Heart left ventricle (tissue), 16 donors: ENCODE measurements at regions not wholly inside any gene's neighbourhood (a gene's known extent, or its start where the extent isn't known, plus 50 kb on each side); places are given as distances from the start of the nearest gene placed in this dataset.

Experiments
- ATAC-seq, 4 donors: fragments of 200-7000 bp; cut with Tn5 transposase; one replicate each; pipeline ENCODE4 v1.9.1; 2020 to 2022; ENCODE audit warnings: moderate library complexity in 4 of 4, mild to moderate bottlenecking in 3 of 4, moderate number of reproducible peaks in 1 of 4
- DNase-seq, 5 donors: peaks; one replicate each; pipeline ENCODE4 v3.0.0-alpha.2; 2020
- H3K27ac ChIP-seq, 12 donors: fragments of 200-600 bp; sonication (generic) in 4 of 12; one replicate each; pipeline versions ENCODE4 v1.5.0 to v1.8.0; 2016 to 2022; ENCODE audit warnings: mild to moderate bottlenecking in 2 of 12
- H3K27me3 ChIP-seq, 9 donors: fragments of 200-600 bp; sonication (generic) in 2 of 9; one replicate each; pipeline versions ENCODE4 v1.5.1 to v1.8.0; 2016 to 2022; ENCODE audit warnings: mild to moderate bottlenecking in 3 of 9
- H3K36me3 ChIP-seq, 9 donors: fragments of 200-600 bp; sonication (generic) in 2 of 9; one replicate each; pipeline versions ENCODE4 v1.5.0 to v1.8.0; 2018 to 2022; ENCODE audit warnings: mild to moderate bottlenecking in 2 of 9
- H3K4me1 ChIP-seq, 12 donors: fragments of 200-600 bp; sonication (generic) in 4 of 12; one replicate each; pipeline versions ENCODE4 v1.5.0 to v1.8.0; 2016 to 2022; ENCODE audit warnings: mild to moderate bottlenecking in 3 of 12
- H3K4me3 ChIP-seq, 12 donors: fragments of 200-600 bp; sonication (generic) in 4 of 12; one replicate each; pipeline versions ENCODE4 v1.5.0 to v1.8.0; 2017 to 2022; ENCODE audit warnings: mild to moderate bottlenecking in 9 of 12, moderate library complexity in 4 of 12
- H3K9me3 ChIP-seq, 12 donors: fragments of 200-600 bp; sonication (generic) in 4 of 12; one replicate each; pipeline versions ENCODE4 v1.5.0 to v1.8.0; 2016 to 2022; ENCODE audit warnings: mild to moderate bottlenecking in 1 of 12
- CTCF ChIP-seq, 12 donors: fragments of 200-600 bp; sonication (generic) in 4 of 12; IDR thresholded peaks; one replicate each; pipeline versions ENCODE4 v1.5.0 to v1.8.0; 2018 to 2022; ENCODE audit warnings: antibody characterized with exemption in 12 of 12, mild to moderate bottlenecking in 5 of 12
- POLR2A ChIP-seq, 2 donors: fragments of 450-650 bp; IDR thresholded peaks; one replicate each; pipeline ENCODE4 v1.6.1; 2017; ENCODE audit warnings: antibody characterized with exemption in 2 of 2, mild to moderate bottlenecking in 2 of 2, moderate library complexity in 2 of 2
- WGBS, 4 donors: extraction: QIAGEN DNeasy Blood & Tissue Kit in 2 of 4; methylation state at CpG; one replicate each; pipeline versions ENCODE4 v1.1.5 to v1.1.7; 2013 to 2018; 5-methylcytosine and 5-hydroxymethylcytosine counted together
- intact Hi-C, 10 donors: fragments of 100-400 bp; cut with DNase I; formaldehyde crosslinking; loops; one replicate each; pipeline versions ENCODE4 v1.11.1 to v1.14.2; 2022
- donor health status: ischemic (EF 13 %, LVEDD 7.1; RV severe dilation, severe dysfunction).
- donor health status: healthy with polysubstance abuse.
- donor health status: DM: no; HTN: yes; CAD: no.
- donor health status: DM: no; HTN: no; CAD: no.
- donor health status: ischemic (EF 25% LVEDD 6.9; RV normal size, moderate dysfunction).
- donor health status: ischemic (EF 25% LVEDD 5.7; RV mildly dilated, moderate dysfunction).
- donor health status: healthy.
- donor health status: DM: yes; HTN: yes; CAD: no.
- donor health status: ischemic (EF 35%, LVEDD 5.7; RV mildly dilated, moderate dysfunction).
- donor health status: nonischemic (EF 11% LVEDD 7.7; RV severe dilation, severe dysfunction).
- donor health status: DM: yes; HTN: yes; CAD: no.
- donor health status: PGD.
- donor health status: ischemic (EF 29% LVEDD 5.4; RV normal size, mild dysfunction).
- donor health status: nonischemic (EF 23%, LVEDD 6.1; RV moderate dilation, normal function).

- WGBS, 4 donors, result 35 to 48% (median 40%) methylated on average over 7 of the region's 7 CpGs
- no peak for DNase-seq
- no peak overlapping the region for H3K27ac ChIP-seq
- TF ChIP-seq CTCF (IDR thresholded peaks at IDR 0.05) (no peak), POLR2A (IDR thresholded peaks at IDR 0.05) (no peak)
- H3K4me3 ChIP-seq, result no peak overlapping the region
- intact Hi-C loops, result loop anchor here in 8 of 10 donors (2.0 to 10.0 kb wide), 7 partner anchors 49 to 1269 kb away; no protein-coding TSS in a partner anchor
- ATAC-seq, result peak in 2 of 4 donors; percentile 14 to 28
- peaks cover 0 to 3% (median 0%) of the 10 kb centered on the region in 12 donors for H3K4me1 ChIP-seq
- peaks cover 0 to 52% (median 2%) of the 10 kb centered on the region in 9 donors for H3K27me3 ChIP-seq
- H3K9me3 ChIP-seq, result no peaks in the 10 kb centered on the region
- no peaks in the 10 kb centered on the region for H3K36me3 ChIP-seq
These were observed 123.5 kb upstream of the RALGAPA2 start for GRCh38 chr20:20835897-20836296.

- DNase-seq, result no peak
- no peak overlapping the region for H3K27ac ChIP-seq
- no peak overlapping the region for H3K4me3 ChIP-seq
- H3K27me3 ChIP-seq, result peaks cover 0 to 44% (median 2%) of the 10 kb centered on the region in 9 donors
- intact Hi-C loops, result loop anchor here in 3 of 10 donors (10.0 kb wide), 3 partner anchors 401 to 1271 kb away; no protein-coding TSS in a partner anchor
- TF ChIP-seq POLR2A (IDR thresholded peaks at IDR 0.05) (no peak), CTCF (IDR thresholded peaks at IDR 0.05) (no peak)
- H3K9me3 ChIP-seq, result no peaks in the 10 kb centered on the region
- 83 to 93% (median 87%) methylated on average over 1 of the region's 1 CpG for WGBS, 4 donors
- peaks cover 0 to 3% (median 0%) of the 10 kb centered on the region in 12 donors for H3K4me1 ChIP-seq
- no peaks in the 10 kb centered on the region for H3K36me3 ChIP-seq
- no peak for ATAC-seq
These were observed 121.6 kb upstream of the RALGAPA2 start for GRCh38 chr20:20834008-20834407.

DNA sequence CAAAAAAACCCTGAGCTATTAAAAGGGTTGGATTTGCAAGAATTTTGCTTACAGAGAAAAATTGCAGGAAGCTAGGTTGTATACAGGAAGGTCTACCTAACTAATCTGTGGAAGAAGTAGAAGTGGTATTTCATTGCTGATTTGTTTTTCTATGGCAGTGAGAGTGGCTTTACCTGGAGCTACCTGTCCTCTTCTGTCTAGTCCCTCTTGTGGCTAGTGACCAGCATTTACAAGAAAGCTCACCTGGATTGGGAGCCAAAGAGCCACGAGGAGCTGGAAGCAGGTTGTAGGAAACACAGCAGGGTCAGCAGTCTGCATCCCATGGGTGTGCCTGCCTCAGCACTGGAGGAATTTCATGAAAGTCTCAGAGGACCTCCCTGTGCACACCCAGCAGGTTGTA is 120.3 kb upstream of the RALGAPA2 start:
- H3K36me3 ChIP-seq, result no peaks in the 10 kb centered on the region
- H3K27ac ChIP-seq, result no peak overlapping the region
- ATAC-seq (no peak), DNase-seq (no peak)
- intact Hi-C loops, result loop anchor here in 3 of 10 donors (10.0 kb wide), 3 partner anchors 402 to 1272 kb away; no protein-coding TSS in a partner anchor
- 30 to 60% (median 39%) methylated on average over 1 of the region's 1 CpG for WGBS, 4 donors
- peaks cover 0 to 2% (median 0%) of the 10 kb centered on the region in 12 donors for H3K4me1 ChIP-seq
- H3K9me3 ChIP-seq, result no peaks in the 10 kb centered on the region
- peaks cover 0 to 31% (median under 1%) of the 10 kb centered on the region in 9 donors for H3K27me3 ChIP-seq
- no peak for TF ChIP-seq CTCF (IDR thresholded peaks at IDR 0.05)
- TF ChIP-seq POLR2A (IDR thresholded peaks at IDR 0.05), result no peak
- H3K4me3 ChIP-seq, result no peak overlapping the region

GRCh38 chr20:20831794-20832193 is 119.3 kb upstream of the RALGAPA2 start:
- intact Hi-C loops, result loop anchor here in 3 of 10 donors (10.0 kb wide), 3 partner anchors 403 to 1273 kb away; no protein-coding TSS in a partner anchor
- Histone ChIP-seq H3K27me3 (peaks cover 0 to 29% (median 0%) of the 10 kb centered on the region in 9 donors), H3K27ac (no peak overlapping the region), H3K4me3 (no peak overlapping the region), H3K36me3 (no peaks in the 10 kb centered on the region), H3K4me1 (no peaks in the 10 kb centered on the region), H3K9me3 (no peaks in the 10 kb centered on the region)
- no peak for TF ChIP-seq POLR2A (IDR thresholded peaks at IDR 0.05)
- TF ChIP-seq CTCF (IDR thresholded peaks at IDR 0.05), result no peak
- ATAC-seq (no peak), DNase-seq (no peak)
- WGBS, 4 donors, result 87 to 92% (median 89%) methylated on average over 6 of the region's 6 CpGs
